PC-9 (cell line): ENCODE measurements at regions not wholly inside any gene's neighbourhood (a gene's known extent, or its start where the extent isn't known, plus 50 kb on each side); places are given as distances from the start of the nearest gene placed in this dataset.

Experiments used
- BruUV-seq: library from RNA; stranded (reverse); fragments of 400-500 nt; replicated peaks from 2 replicates; lab custom pipeline; 2021; lab: Mats Ljungman, UMichigan
- CTCF ChIA-PET: fragments of 300-600 bp; sonication (Branson Sonifier 250); formaldehyde crosslinking; loops from one replicate; lab custom pipeline; 2022; ENCODE audit warnings: antibody characterized with exemption; lab: Charles Lee
- POLR2A ChIA-PET: fragments of 300-600 bp; sonication (Branson Sonifier 250); formaldehyde crosslinking; loops from one replicate; lab custom pipeline; 2022; ENCODE audit warnings: antibody characterized with exemption; ENCODE audit not compliant: unreplicated experiment; lab: Charles Lee
- DNase-seq, 2 experiments: peaks; one replicate each; pipeline versions ENCODE4 v3.0.0 to v3.0.0-alpha.2; 2015 to 2022; ENCODE audit warnings: mixed read lengths in 1 of 2
- H2AFZ ChIP-seq: fragments of 200-600 bp; sonication (generic); 2 replicates; pipeline ENCODE4 v1.8.1; 2017; ENCODE audit warnings: antibody characterized with exemption
- H3F3A ChIP-seq: fragments of 200-600 bp; sonication (generic); 2 replicates; pipeline ENCODE4 v1.8.1; 2017; ENCODE audit warnings: antibody characterized with exemption, mild to moderate bottlenecking, low read depth; ENCODE audit not compliant: insufficient read depth
- H3K27ac ChIP-seq: fragments of 200-600 bp; sonication (generic); 2 replicates; pipeline ENCODE4 v1.6.1; 2016; ENCODE audit warnings: mixed run types
- H3K27me3 ChIP-seq: fragments of 200-600 bp; sonication (generic); 2 replicates; pipeline ENCODE4 v1.6.1; 2016; ENCODE audit warnings: low read depth, mixed run types; ENCODE audit not compliant: insufficient read depth
- H3K36me3 ChIP-seq: fragments of 200-600 bp; sonication (generic); 2 replicates; pipeline ENCODE4 v1.6.1; 2016; ENCODE audit warnings: low read depth, mixed run types
- H3K4me1 ChIP-seq: fragments of 200-600 bp; sonication (generic); replicated peaks from 2 replicates; pipeline ENCODE4 v1.6.1; 2016; ENCODE audit warnings: mixed run types; ENCODE audit not compliant: insufficient read depth
- H3K4me2 ChIP-seq: fragments of 200-600 bp; sonication (generic); 2 replicates; pipeline ENCODE4 v1.6.1; 2017; ENCODE audit warnings: mixed run types
- H3K4me3 ChIP-seq: fragments of 200-600 bp; sonication (generic); 2 replicates; pipeline ENCODE4 v1.6.1; 2016; ENCODE audit warnings: mixed run types
- H3K79me2 ChIP-seq: fragments of 200-600 bp; sonication (generic); 2 replicates; pipeline ENCODE4 v1.6.1; 2017; ENCODE audit warnings: low read depth, mixed run types
- H3K9me2 ChIP-seq: fragments of 200-600 bp; sonication (generic); 2 replicates; pipeline ENCODE4 v1.8.1; 2017; ENCODE audit warnings: mild to moderate bottlenecking; ENCODE audit not compliant: insufficient read depth
- H3K9me3 ChIP-seq: fragments of 200-600 bp; sonication (generic); 2 replicates; pipeline ENCODE4 v1.8.1; 2016; ENCODE audit warnings: low read depth; ENCODE audit not compliant: insufficient read depth
- H4K20me1 ChIP-seq: fragments of 200-600 bp; sonication (generic); 2 replicates; pipeline ENCODE4 v1.8.1; 2017; ENCODE audit not compliant: insufficient read depth
- EZH2 ChIP-seq: fragments of 200-600 bp; sonication (generic); IDR thresholded peaks from 2 replicates; pipeline ENCODE4 v1.8.0; 2017; ENCODE audit warnings: antibody characterized with exemption, low read depth
- intact Hi-C: fragments of 100-400 bp; cut with micrococcal nuclease; formaldehyde crosslinking; loops from one replicate; pipeline ENCODE4 v1.10.0; 2022; ENCODE audit not compliant: unreplicated experiment
- TF ChIP-seq, protein P1 (sequence below): fragments of 200-600 bp; sonication (generic); conservative IDR thresholded peaks from 2 replicates; pipeline ENCODE4 v1.6.1; 2017; ENCODE audit warnings: mixed run types, antibody characterized with exemption, mild to moderate bottlenecking, moderate library complexity

DNA sequence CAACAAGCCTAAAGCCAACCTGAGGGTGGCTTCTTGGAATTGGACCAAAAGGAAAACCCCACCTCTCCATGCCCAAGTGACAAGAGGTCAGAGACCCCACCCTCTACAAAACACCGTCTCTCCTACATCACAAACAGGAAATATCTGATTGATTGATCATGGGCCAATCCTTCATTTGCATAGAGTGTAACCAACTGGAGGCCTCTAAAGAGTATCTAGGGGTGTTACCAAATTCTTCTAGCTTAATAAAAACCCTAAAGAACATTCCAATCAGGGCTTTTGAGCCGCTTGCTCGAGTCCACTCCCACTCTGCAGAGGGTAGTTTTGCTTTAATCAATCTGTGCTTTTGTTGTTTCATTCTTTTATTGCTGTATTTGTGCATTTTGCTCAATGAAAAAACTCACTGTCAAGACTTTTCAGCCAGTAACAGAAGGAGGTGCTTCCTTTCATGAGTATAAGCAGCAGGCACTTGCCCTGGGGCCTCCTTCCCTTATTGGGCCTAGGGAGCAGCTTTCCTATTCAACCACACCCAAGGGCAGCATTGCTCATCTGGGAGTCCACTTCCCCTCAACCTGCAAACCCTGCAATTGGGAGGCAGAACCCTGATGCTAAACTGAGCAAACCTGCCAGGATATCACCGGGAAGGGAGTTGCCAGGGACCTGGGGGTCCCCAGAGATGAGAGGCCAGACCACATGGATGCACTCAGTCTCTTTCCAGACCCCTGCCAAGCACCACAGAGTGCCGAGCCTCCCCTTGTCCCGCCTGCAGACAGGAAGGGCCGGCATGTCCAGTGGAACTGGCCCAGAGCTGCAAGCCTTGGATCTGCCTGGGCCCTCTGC is 154.3 kb upstream of the VSTM2B start:
- H3K4me2 ChIP-seq = no peak overlapping the region
- no peaks in the 10 kb centered on the region for H3K79me2 ChIP-seq
- H3K9me2 ChIP-seq = no peaks in the 10 kb centered on the region
- CTCF ChIA-PET = no interaction called here
- DNase-seq = no peak
- BruUV-seq = no TSS peak
- H2AFZ ChIP-seq = no peak overlapping the region
- intact Hi-C loops = no loop called here
- H3K27ac ChIP-seq = no peak overlapping the region
- H4K20me1 ChIP-seq = no peaks in the 10 kb centered on the region; the same call in 1 of the 2 replicates
- H3K36me3 ChIP-seq = no peaks in the 10 kb centered on the region
- TF ChIP-seq EZH2 = no peak
- TF ChIP-seq, protein P1, sequence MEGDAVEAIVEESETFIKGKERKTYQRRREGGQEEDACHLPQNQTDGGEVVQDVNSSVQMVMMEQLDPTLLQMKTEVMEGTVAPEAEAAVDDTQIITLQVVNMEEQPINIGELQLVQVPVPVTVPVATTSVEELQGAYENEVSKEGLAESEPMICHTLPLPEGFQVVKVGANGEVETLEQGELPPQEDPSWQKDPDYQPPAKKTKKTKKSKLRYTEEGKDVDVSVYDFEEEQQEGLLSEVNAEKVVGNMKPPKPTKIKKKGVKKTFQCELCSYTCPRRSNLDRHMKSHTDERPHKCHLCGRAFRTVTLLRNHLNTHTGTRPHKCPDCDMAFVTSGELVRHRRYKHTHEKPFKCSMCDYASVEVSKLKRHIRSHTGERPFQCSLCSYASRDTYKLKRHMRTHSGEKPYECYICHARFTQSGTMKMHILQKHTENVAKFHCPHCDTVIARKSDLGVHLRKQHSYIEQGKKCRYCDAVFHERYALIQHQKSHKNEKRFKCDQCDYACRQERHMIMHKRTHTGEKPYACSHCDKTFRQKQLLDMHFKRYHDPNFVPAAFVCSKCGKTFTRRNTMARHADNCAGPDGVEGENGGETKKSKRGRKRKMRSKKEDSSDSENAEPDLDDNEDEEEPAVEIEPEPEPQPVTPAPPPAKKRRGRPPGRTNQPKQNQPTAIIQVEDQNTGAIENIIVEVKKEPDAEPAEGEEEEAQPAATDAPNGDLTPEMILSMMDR = no peak
- no peaks in the 10 kb centered on the region for H3F3A ChIP-seq
- POLR2A ChIA-PET = no interaction called here
- peaks cover 79% of the 10 kb centered on the region for H3K27me3 ChIP-seq
- H3K4me1 ChIP-seq = no peaks in the 10 kb centered on the region
- no peak overlapping the region for H3K4me3 ChIP-seq
- H3K9me3 ChIP-seq = no peaks in the 10 kb centered on the region

DNA sequence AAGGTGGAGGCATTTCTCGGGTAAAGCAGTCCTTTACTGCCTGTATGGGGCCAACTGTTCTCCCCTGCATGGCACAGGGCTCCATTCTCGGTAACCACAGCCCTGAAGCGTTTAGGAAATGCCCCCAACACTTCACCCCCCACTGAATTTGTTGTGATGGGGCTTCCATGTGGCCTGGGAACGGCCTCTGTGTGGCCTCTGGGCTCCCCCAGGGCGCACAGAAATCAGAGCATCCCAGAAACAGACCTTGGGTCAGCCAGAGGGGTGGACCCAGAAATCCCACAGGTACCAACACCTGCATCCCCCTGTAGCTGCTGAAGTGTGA is 153.7 kb upstream of the VSTM2B start:
- no TSS peak for BruUV-seq
- no peaks in the 10 kb centered on the region for H3K4me1 ChIP-seq
- H3F3A ChIP-seq = no peaks in the 10 kb centered on the region
- H3K79me2 ChIP-seq = no peaks in the 10 kb centered on the region
- H4K20me1 ChIP-seq = no peaks in the 10 kb centered on the region
- H2AFZ ChIP-seq = no peak overlapping the region
- no peaks in the 10 kb centered on the region for H3K9me2 ChIP-seq
- CTCF ChIA-PET = no interaction called here
- DNase-seq = no peak
- TF ChIP-seq, protein P1 = no peak
- no peak for TF ChIP-seq EZH2
- peaks cover 76% of the 10 kb centered on the region for H3K27me3 ChIP-seq
- no peak overlapping the region for H3K4me3 ChIP-seq
- no peak overlapping the region for H3K27ac ChIP-seq
- POLR2A ChIA-PET = no interaction called here
- H3K9me3 ChIP-seq = no peaks in the 10 kb centered on the region
- H3K4me2 ChIP-seq = no peak overlapping the region
- no peaks in the 10 kb centered on the region for H3K36me3 ChIP-seq
- intact Hi-C loops = no loop called here

DNA sequence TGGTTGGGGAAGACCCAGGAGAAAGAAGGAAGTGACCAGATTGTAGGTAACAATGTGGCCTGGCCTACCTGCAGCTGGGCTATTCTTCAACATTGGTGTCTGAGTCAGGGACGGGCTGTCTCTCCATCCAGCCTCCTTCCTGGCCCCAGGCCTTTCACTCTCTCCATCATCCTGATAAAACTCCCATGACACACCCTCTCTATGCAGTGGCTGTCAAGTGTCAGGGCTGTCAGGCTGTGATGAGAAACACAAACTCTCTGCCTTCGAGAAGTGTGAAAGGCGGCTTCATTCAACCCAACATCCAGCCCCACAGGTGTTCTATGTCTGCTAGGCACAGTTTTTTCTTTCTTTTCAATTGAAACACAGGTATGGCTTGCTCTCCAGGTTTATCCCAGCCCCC is 153.3 kb upstream of the VSTM2B start:
- Histone ChIP-seq H3K9me3 (no peaks in the 10 kb centered on the region), H3K36me3 (no peaks in the 10 kb centered on the region), H3F3A (no peaks in the 10 kb centered on the region), H4K20me1 (no peaks in the 10 kb centered on the region), H3K4me1 (no peaks in the 10 kb centered on the region), H3K9me2 (no peaks in the 10 kb centered on the region), H3K27me3 (peaks cover 77% of the 10 kb centered on the region), H3K4me2 (no peak overlapping the region), H3K27ac (no peak overlapping the region), H3K79me2 (no peaks in the 10 kb centered on the region), H2AFZ (no peak overlapping the region), H3K4me3 (no peak overlapping the region)
- DNase-seq = no peak
- TF ChIP-seq, protein P1 = no peak
- no peak for TF ChIP-seq EZH2
- no TSS peak for BruUV-seq
- ChIA-PET CTCF (no interaction called here), POLR2A (no interaction called here)
- intact Hi-C loops = no loop called here
